ENCODE measurements at regions not wholly inside any gene's neighbourhood (a gene's known extent, or its start where the extent isn't known, plus 50 kb on each side); places are given as distances from the start of the nearest gene placed in this dataset.
A peak's percentile ranks its signal among the peaks of the same experiment; 100 is the strongest.

DNA sequence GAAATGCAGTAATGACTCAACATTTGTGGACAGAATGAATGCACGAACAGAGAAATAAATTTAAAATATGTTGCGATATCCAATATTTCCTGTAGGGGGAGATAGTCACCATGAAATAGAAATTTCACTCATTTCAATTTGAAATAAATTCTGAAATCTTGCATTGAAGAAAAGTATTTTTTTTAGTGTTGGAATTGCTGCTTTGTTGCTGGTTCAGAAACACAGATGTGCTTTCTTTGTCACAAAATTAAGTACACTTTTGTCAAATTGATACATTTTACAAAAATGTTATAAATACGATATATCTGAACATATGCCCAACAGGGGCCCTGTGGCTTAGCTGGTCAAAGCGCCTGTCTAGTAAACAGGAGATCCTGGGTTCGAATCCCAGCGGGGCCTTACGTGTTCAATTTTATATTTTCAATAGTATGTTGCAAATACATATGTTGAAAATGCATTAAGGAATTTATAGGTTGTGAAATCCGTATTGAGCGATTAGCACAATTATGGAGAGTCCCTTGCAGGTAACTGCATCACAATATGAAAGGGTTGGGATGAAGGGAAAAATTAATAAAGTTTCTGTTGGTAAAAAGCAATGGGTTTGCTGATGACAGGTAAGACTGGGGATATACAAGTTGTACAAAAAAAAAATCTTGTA lies 85.4 kb upstream of the PRSS16 start:
- Histone ChIP-seq H3K4me3 (no peak overlapping the region), H3K4me1 (ENCODE audit: control insufficient read depth in 5 of 5, insufficient read depth in 5 of 5, low read length in 5 of 5) (peaks cover 0 to 5% (median 0%) of the 10 kb centered on the region in 5 donors), H3K9ac (ENCODE audit: insufficient read depth in 1 of 2, low read length in 2 of 2) (no peak overlapping the region), H3K36me3 (ENCODE audit: control insufficient read depth in 4 of 4, insufficient read depth in 4 of 4, low read length in 4 of 4) (no peaks in the 10 kb centered on the region), H3K9me3 (ENCODE audit: control insufficient read depth in 4 of 4, insufficient read depth in 3 of 4, low read length in 3 of 4) (no peaks in the 10 kb centered on the region), H3K27me3 (ENCODE audit: control insufficient read depth in 3 of 3, insufficient read depth in 3 of 3, low read length in 2 of 3) (no peaks in the 10 kb centered on the region), H3K27ac (ENCODE audit: low read depth in 1 of 2, low read length in 1 of 2) (no peak overlapping the region)
- no peak for ATAC-seq (ENCODE audit: insufficient read depth, low FRiP score)
- peak; percentile 67 to 76 (median 68) for DNase-seq
- WGBS, 2 donors = 25 to 27% methylated on average over 9 of the region's 9 CpGs
- TF ChIP-seq, protein P1, sequence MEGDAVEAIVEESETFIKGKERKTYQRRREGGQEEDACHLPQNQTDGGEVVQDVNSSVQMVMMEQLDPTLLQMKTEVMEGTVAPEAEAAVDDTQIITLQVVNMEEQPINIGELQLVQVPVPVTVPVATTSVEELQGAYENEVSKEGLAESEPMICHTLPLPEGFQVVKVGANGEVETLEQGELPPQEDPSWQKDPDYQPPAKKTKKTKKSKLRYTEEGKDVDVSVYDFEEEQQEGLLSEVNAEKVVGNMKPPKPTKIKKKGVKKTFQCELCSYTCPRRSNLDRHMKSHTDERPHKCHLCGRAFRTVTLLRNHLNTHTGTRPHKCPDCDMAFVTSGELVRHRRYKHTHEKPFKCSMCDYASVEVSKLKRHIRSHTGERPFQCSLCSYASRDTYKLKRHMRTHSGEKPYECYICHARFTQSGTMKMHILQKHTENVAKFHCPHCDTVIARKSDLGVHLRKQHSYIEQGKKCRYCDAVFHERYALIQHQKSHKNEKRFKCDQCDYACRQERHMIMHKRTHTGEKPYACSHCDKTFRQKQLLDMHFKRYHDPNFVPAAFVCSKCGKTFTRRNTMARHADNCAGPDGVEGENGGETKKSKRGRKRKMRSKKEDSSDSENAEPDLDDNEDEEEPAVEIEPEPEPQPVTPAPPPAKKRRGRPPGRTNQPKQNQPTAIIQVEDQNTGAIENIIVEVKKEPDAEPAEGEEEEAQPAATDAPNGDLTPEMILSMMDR (IDR thresholded peaks at IDR 0.05; ENCODE audit: control extremely low read depth, extremely low read depth) = peak; percentile 54

DNA sequence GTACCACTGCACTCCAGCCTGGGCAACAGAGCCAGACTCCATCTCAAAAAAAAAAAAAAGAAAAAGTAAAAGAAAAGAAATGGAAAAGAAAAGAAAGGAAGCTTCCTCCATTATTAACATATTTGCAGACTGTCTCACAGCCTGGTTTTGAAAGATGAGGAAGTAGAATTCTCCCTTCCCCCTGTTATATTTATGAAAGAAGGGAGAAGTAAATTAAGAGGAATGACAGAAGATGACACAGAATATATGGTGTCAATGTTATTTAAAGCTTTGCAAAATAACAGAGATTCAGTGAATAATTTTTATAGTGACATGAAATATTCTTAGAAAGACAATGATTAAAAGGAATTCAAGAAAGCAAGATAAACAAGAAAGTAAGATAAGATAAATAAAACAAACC lies 83.7 kb upstream of the PRSS16 start:
- Histone ChIP-seq H3K36me3 (ENCODE audit: control insufficient read depth in 4 of 4, insufficient read depth in 4 of 4, low read length in 4 of 4) (no peaks in the 10 kb centered on the region), H3K27me3 (ENCODE audit: control insufficient read depth in 3 of 3, insufficient read depth in 3 of 3, low read length in 2 of 3) (no peaks in the 10 kb centered on the region), H3K4me1 (ENCODE audit: control insufficient read depth in 5 of 5, insufficient read depth in 5 of 5, low read length in 5 of 5) (no peaks in the 10 kb centered on the region), H3K4me3 (no peak overlapping the region), H3K27ac (ENCODE audit: low read depth in 1 of 2, low read length in 1 of 2) (no peak overlapping the region), H3K9me3 (ENCODE audit: control insufficient read depth in 4 of 4, insufficient read depth in 3 of 4, low read length in 3 of 4) (no peaks in the 10 kb centered on the region), H3K9ac (ENCODE audit: insufficient read depth in 1 of 2, low read length in 2 of 2) (no peak overlapping the region)
- ATAC-seq (ENCODE audit: insufficient read depth, low FRiP score) = no peak
- DNase-seq = no peak
- TF ChIP-seq, protein P1 (IDR thresholded peaks at IDR 0.05; ENCODE audit: control extremely low read depth, extremely low read depth) = no peak

DNA sequence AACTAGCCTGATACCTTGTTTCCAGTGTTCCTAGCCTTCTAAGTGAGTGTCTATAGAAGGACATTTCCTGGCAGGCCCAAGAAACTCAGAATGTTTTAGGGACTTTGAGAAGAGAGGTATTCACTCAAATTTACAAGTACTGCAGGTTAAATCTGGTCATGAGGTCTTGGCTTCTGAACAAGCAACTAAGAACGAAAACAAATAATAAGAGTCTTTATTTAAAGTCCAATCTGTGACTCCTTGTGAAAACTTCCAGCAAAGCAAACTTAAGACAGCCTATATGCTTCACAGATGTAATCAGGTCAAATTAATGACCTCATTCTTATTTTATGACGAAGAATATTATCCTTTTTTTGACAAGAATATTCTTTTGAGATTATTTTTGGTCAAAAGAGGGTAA lies 79.4 kb upstream of the PRSS16 start:
- Histone ChIP-seq H3K4me1 (ENCODE audit: control insufficient read depth in 5 of 5, insufficient read depth in 5 of 5, low read length in 5 of 5) (no peaks in the 10 kb centered on the region), H3K27ac (ENCODE audit: low read depth in 1 of 2, low read length in 1 of 2) (no peak overlapping the region), H3K27me3 (ENCODE audit: control insufficient read depth in 3 of 3, insufficient read depth in 3 of 3, low read length in 2 of 3) (no peaks in the 10 kb centered on the region), H3K9me3 (ENCODE audit: control insufficient read depth in 4 of 4, insufficient read depth in 3 of 4, low read length in 3 of 4) (no peaks in the 10 kb centered on the region), H3K9ac (ENCODE audit: insufficient read depth in 1 of 2, low read length in 2 of 2) (no peak overlapping the region), H3K4me3 (no peak overlapping the region), H3K36me3 (ENCODE audit: control insufficient read depth in 4 of 4, insufficient read depth in 4 of 4, low read length in 4 of 4) (no peaks in the 10 kb centered on the region)
- ATAC-seq (ENCODE audit: insufficient read depth, low FRiP score) = no peak
- 66 to 75% methylated on average over 2 of the region's 2 CpGs for WGBS, 2 donors
- no peak for DNase-seq
- TF ChIP-seq, protein P1 (IDR thresholded peaks at IDR 0.05; ENCODE audit: control extremely low read depth, extremely low read depth) = no peak

Data from lung (tissue), 11 donors.